Ishikawa (cell line): ENCODE measurements at regions not wholly inside any gene's neighbourhood (a gene's known extent, or its start where the extent isn't known, plus 50 kb on each side); places are given as distances from the start of the nearest gene placed in this dataset.

Source experiments
- CEBPB ChIP-seq: IDR thresholded peaks from 2 replicates; pipeline ENCODE4 v1.6.1; 2012
- CREB1 ChIP-seq: IDR thresholded peaks from 2 replicates; pipeline ENCODE4 v1.6.1; 2012; ENCODE audit warnings: low read depth
- EGR1 ChIP-seq: IDR thresholded peaks from 2 replicates; pipeline ENCODE4 v1.6.1; 2012
- EP300 ChIP-seq: IDR thresholded peaks from 2 replicates; pipeline ENCODE4 v1.6.1; 2012; ENCODE audit warnings: borderline replicate concordance
- FOXM1 ChIP-seq: IDR thresholded peaks from 2 replicates; pipeline ENCODE4 v1.6.1; 2012; ENCODE audit warnings: low read depth, borderline replicate concordance
- RAD21 ChIP-seq: IDR thresholded peaks from 2 replicates; pipeline ENCODE4 v1.6.1; 2012; ENCODE audit warnings: low read depth
- REST ChIP-seq: IDR thresholded peaks from 2 replicates; pipeline ENCODE4 v1.6.1; 2012; ENCODE audit warnings: low read depth, mild to moderate bottlenecking
- TAF1 ChIP-seq: IDR thresholded peaks from 2 replicates; pipeline ENCODE4 v1.6.1; 2012; ENCODE audit warnings: low read depth, mild to moderate bottlenecking
- TCF12 ChIP-seq: IDR thresholded peaks from 2 replicates; pipeline ENCODE4 v1.6.1; 2012; ENCODE audit warnings: low read depth
- TEAD4 ChIP-seq: IDR thresholded peaks from 2 replicates; pipeline ENCODE4 v1.6.1; 2012
- USF1 ChIP-seq: IDR thresholded peaks from 2 replicates; pipeline ENCODE4 v1.6.1; 2012
- YY1 ChIP-seq: IDR thresholded peaks from 2 replicates; pipeline ENCODE4 v1.6.1; 2012; ENCODE audit warnings: low read depth

GRCh38 chr10:25747084-25747483 is 186.9 kb upstream of the MYO3A start:
- TF ChIP-seq REST (no peak), YY1 (no peak), EP300 (no peak), RAD21 (no peak), CREB1 (no peak), TEAD4 (no peak), CEBPB (no peak), EGR1 (no peak), USF1 (no peak), TAF1 (no peak), FOXM1 (no peak), TCF12 (no peak)
